CD14-positive monocyte (primary cell): ENCODE measurements at regions not wholly inside any gene's neighbourhood (a gene's known extent, or its start where the extent isn't known, plus 50 kb on each side); places are given as distances from the start of the nearest gene placed in this dataset.
A peak's percentile ranks its signal among the peaks of the same experiment; 100 is the strongest.

Source experiments
- DNase-seq, 3 donors: peaks; one replicate each; pipeline ENCODE4 v3.0.0-alpha.2; 2011 to 2022
- H2AFZ ChIP-seq: 2 replicates; pipeline ENCODE4 v1.6.0; 2012; ENCODE audit warnings: mild to moderate bottlenecking, low read depth, low read length, inconsistent platforms; ENCODE audit not compliant: insufficient read depth, poor library complexity, severe bottlenecking
- H3K27ac ChIP-seq, 2 donors: 1 replicate in 1 of 2; 2 replicates in 1 of 2; pipeline ENCODE4 v1.5.1; 2012 to 2013; ENCODE audit warnings: low read length in 2 of 2, control low read depth in 1 of 2, inconsistent platforms in 1 of 2, low read depth in 1 of 2, mild to moderate bottlenecking in 1 of 2
- H3K27me3 ChIP-seq, 2 donors: one replicate each; pipeline versions ENCODE4 v1.6.0 to v1.6.1; 2011 to 2013; ENCODE audit warnings: low read length in 2 of 2; ENCODE audit not compliant: control insufficient read depth in 2 of 2, insufficient read depth in 2 of 2
- H3K36me3 ChIP-seq, 2 donors: replicated peaks in 1 of 2; 1 replicate in 1 of 2; 2 replicates in 1 of 2; pipeline versions ENCODE4 v1.5.1 to v1.6.1; 2012 to 2013; ENCODE audit warnings: low read length in 2 of 2, control low read depth in 1 of 2, inconsistent platforms in 1 of 2, mild to moderate bottlenecking in 1 of 2; ENCODE audit not compliant: insufficient read depth in 2 of 2, control insufficient read depth in 1 of 2
- H3K4me1 ChIP-seq, 2 donors: 1 replicate in 1 of 2; 2 replicates in 1 of 2; pipeline versions ENCODE4 v1.5.1 to v1.6.1; 2012 to 2013; ENCODE audit warnings: low read length in 2 of 2, control low read depth in 1 of 2, inconsistent platforms in 1 of 2, mild to moderate bottlenecking in 1 of 2, moderate library complexity in 1 of 2; ENCODE audit not compliant: insufficient read depth in 2 of 2, control insufficient read depth in 1 of 2
- H3K4me2 ChIP-seq: replicated peaks from 2 replicates; pipeline ENCODE3; 2012; ENCODE audit warnings: low read length, moderate library complexity, mild to moderate bottlenecking; ENCODE audit not compliant: poor library complexity, severe bottlenecking; ENCODE audit errors: extremely low read depth
- H3K4me3 ChIP-seq, 3 experiments: fragments of 200-600 bp in 1 of 3; sonication (generic) in 1 of 3; replicated peaks in 1 of 3; 1 replicate in 2 of 3; 2 replicates in 1 of 3; pipeline ENCODE4 v1.5.1; 2011 to 2013; ENCODE audit warnings: low read length in 3 of 3, mild to moderate bottlenecking in 3 of 3, control low read depth in 2 of 3, low read depth in 2 of 3, inconsistent platforms in 1 of 3, moderate library complexity in 1 of 3
- H3K79me2 ChIP-seq: 2 replicates; pipeline ENCODE4 v1.6.0; 2012; ENCODE audit warnings: mild to moderate bottlenecking, control low read depth, inconsistent platforms, low read length, moderate library complexity; ENCODE audit not compliant: insufficient read depth
- H3K9ac ChIP-seq: 2 replicates; pipeline ENCODE4 v1.6.0; 2017; ENCODE audit warnings: low read length, mild to moderate bottlenecking; ENCODE audit not compliant: insufficient read depth, poor library complexity, severe bottlenecking
- H3K9me3 ChIP-seq, 2 donors: replicated peaks in 1 of 2; 1 replicate in 1 of 2; 2 replicates in 1 of 2; pipeline versions ENCODE4 v1.5.1 to v1.6.1; 2012 to 2013; ENCODE audit warnings: low read length in 2 of 2, control low read depth in 1 of 2; ENCODE audit not compliant: control insufficient read depth in 1 of 2, insufficient read depth in 1 of 2
- H4K20me1 ChIP-seq: 2 replicates; pipeline ENCODE4 v1.6.0; 2012; ENCODE audit warnings: mild to moderate bottlenecking, low read length, control low read depth, moderate library complexity; ENCODE audit not compliant: insufficient read depth
- H3K27ac Mint-ChIP-seq, 7 donors: one replicate each; pipeline ENCODE4 v1.8.0; 2020; ENCODE audit warnings: mild to moderate bottlenecking in 7 of 7, mixed read lengths in 7 of 7, moderate library complexity in 6 of 7, inconsistent platforms in 2 of 7
- H3K27me3 Mint-ChIP-seq, 3 donors: one replicate each; pipeline ENCODE4 v1.8.0; 2021 to 2022; ENCODE audit warnings: low read depth in 3 of 3, mild to moderate bottlenecking in 3 of 3, mixed read lengths in 3 of 3, moderate library complexity in 3 of 3, inconsistent platforms in 1 of 3
- H3K36me3 Mint-ChIP-seq, 2 donors: one replicate each; pipeline ENCODE4 v1.8.0; 2020; ENCODE audit warnings: mixed read lengths in 2 of 2, inconsistent platforms in 1 of 2, mild to moderate bottlenecking in 1 of 2
- H3K4me1 Mint-ChIP-seq: one replicate; pipeline ENCODE4 v1.8.0; 2020; ENCODE audit warnings: mild to moderate bottlenecking, mixed read lengths
- H3K4me3 Mint-ChIP-seq, 2 donors: one replicate each; pipeline ENCODE4 v1.8.0; 2020; ENCODE audit warnings: mild to moderate bottlenecking in 2 of 2, mixed read lengths in 2 of 2, moderate library complexity in 1 of 2
- H3K9me3 Mint-ChIP-seq, 7 donors: one replicate each; pipeline ENCODE4 v1.8.0; 2020 to 2022; ENCODE audit warnings: mixed read lengths in 7 of 7, mild to moderate bottlenecking in 6 of 7, moderate library complexity in 6 of 7, inconsistent platforms in 2 of 7
- CTCF ChIP-seq: fragments of 200-600 bp; IDR thresholded peaks from one replicate; pipeline ENCODE4 v1.8.0; 2022; ENCODE audit warnings: antibody characterized with exemption, mild to moderate bottlenecking
- WGBS: methylation state at CpG from one replicate; pipeline ENCODE4 v1.1.5; 2013; ENCODE audit warnings: missing lambda C conversion rate; ENCODE audit not compliant: insufficient coverage; 5-methylcytosine and 5-hydroxymethylcytosine counted together
- intact Hi-C, 2 donors: fragments of 100-400 bp; cut with micrococcal nuclease; formaldehyde crosslinking; loops; one replicate each; pipeline versions ENCODE4 v1.15.0 to v1.15.1; 2023

DNA sequence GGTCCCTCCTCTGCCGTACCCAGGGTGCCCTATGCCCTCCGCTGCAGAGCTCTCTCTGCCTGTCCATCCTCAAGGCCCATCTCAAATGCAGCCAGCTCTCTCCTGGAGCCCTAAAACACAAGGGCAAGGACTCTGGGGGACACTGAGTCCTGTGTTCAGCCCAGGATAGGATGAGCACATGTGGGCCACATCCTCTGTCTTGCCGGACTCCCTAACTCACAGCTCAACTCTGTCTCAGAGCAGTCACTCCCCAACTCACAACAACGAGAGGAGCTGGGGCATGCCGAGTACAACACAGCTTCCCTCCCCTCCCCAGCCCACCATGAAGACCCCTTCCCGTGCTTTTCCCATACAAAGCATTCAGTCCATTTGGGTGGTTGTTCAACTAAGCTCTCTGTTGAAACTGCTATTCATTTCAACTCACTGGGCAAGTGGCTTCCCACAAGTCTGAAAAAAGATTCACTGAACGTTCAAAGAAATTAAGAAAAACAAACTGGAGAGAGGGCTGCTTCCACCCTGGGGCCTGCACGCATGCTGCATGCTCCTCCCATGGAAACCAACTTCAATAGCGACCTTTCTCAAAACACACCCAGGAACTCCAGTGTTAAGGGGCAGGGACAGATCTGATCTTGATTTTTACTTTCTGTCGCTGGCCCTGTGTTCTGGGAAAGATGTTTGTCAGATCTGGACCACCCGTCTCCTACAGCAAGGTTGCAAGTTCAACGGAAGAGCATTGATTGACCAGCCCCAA, 124.3 kb upstream of the IGF1R start:
- intact Hi-C loops, result no loop called here
- Histone ChIP-seq H3K9me3 (no peaks in the 10 kb centered on the region), H2AFZ (no peak overlapping the region), H4K20me1 (no peaks in the 10 kb centered on the region), H3K4me2 (no peak overlapping the region), H3K36me3 (no peaks in the 10 kb centered on the region), H3K79me2 (no peaks in the 10 kb centered on the region), H3K27me3 (peaks cover 0 to 6% of the 10 kb centered on the region in 2 donors), H3K9ac (no peak overlapping the region), H3K4me1 (peaks cover 5 to 19% of the 10 kb centered on the region in 2 donors), H3K27ac (no peak overlapping the region), H3K4me3 (no peak overlapping the region)
- no peak overlapping the region for H3K4me3 Mint-ChIP-seq
- H3K9me3 Mint-ChIP-seq, result no peaks in the 10 kb centered on the region
- DNase-seq, result no peak
- TF ChIP-seq CTCF, result no peak
- peak overlapping the region in 1 of 7 donors; percentile 46 for H3K27ac Mint-ChIP-seq
- no peaks in the 10 kb centered on the region for H3K36me3 Mint-ChIP-seq
- peaks cover 6 to 16% (median 9%) of the 10 kb centered on the region in 3 donors for H3K27me3 Mint-ChIP-seq
- H3K4me1 Mint-ChIP-seq, result peaks cover 13% of the 10 kb centered on the region
- 92% methylated on average over 9 of the region's 12 CpGs for WGBS

- Histone ChIP-seq H3K27me3 (peaks cover 0 to 10% of the 10 kb centered on the region in 2 donors), H3K27ac (no peak overlapping the region), H3K9ac (peak overlapping the region; percentile 40), H3K79me2 (no peaks in the 10 kb centered on the region), H3K36me3 (no peaks in the 10 kb centered on the region), H3K4me1 (peaks cover 3 to 15% of the 10 kb centered on the region in 2 donors), H2AFZ (peak overlapping the region; percentile 86), H3K4me3 (peak overlapping the region in 1 of 3 experiments; percentile 66), H4K20me1 (no peaks in the 10 kb centered on the region), H3K9me3 (no peaks in the 10 kb centered on the region), H3K4me2 (peak overlapping the region; percentile 73)
- Mint-ChIP-seq H3K36me3 (no peaks in the 10 kb centered on the region), H3K9me3 (no peaks in the 10 kb centered on the region), H3K4me1 (peaks cover 11% of the 10 kb centered on the region), H3K4me3 (peak overlapping the region in 1 of 2 donors; percentile 68), H3K27ac (peak overlapping the region in 2 of 7 donors; percentile 24 to 31), H3K27me3 (peaks cover 10 to 19% (median 13%) of the 10 kb centered on the region in 3 donors)
- no peak for DNase-seq
- TF ChIP-seq CTCF, result no peak
- intact Hi-C loops, result no loop called here
- WGBS, result 20% methylated on average over 3 of the region's 10 CpGs
Measured at GRCh38 chr15:98524838-98525660, 123.3 kb upstream of the IGF1R start.
